IMR-90 (cell line): ENCODE measurements at regions not wholly inside any gene's neighbourhood (a gene's known extent, or its start where the extent isn't known, plus 50 kb on each side); places are given as distances from the start of the nearest gene placed in this dataset.

Source experiments
- ATAC-seq: fragments of 200-7000 bp; cut with Tn5 transposase; 2 replicates; pipeline ENCODE4 v1.9.1; 2020; ENCODE audit warnings: low read depth, mild to moderate bottlenecking, moderate library complexity
- BruUV-seq: library from RNA; stranded (reverse); fragments of 400-500 nt; replicated peaks from 2 replicates; lab custom pipeline; 2021; lab: Mats Ljungman, UMichigan
- CTCF ChIA-PET: fragments of 300-600 bp; formaldehyde crosslinking; extraction: SDS; loops from one replicate; lab custom pipeline; 2021; ENCODE audit warnings: antibody characterized with exemption; lab: Yijun Ruan, JAX
- POLR2A ChIA-PET: fragments of 300-600 bp; sonication (Branson Sonifier 250); formaldehyde crosslinking; loops from one replicate; lab custom pipeline; 2022; ENCODE audit warnings: antibody characterized with exemption; ENCODE audit not compliant: unreplicated experiment; lab: Charles Lee
- DNase-seq: peaks from one replicate; pipeline ENCODE4 v3.0.0; 2013
- H2AFZ ChIP-seq: replicated peaks from 2 replicates; pipeline ENCODE3; 2013; ENCODE audit warnings: low read length, mild to moderate bottlenecking; ENCODE audit not compliant: poor library complexity
- H2AK5ac ChIP-seq: 2 replicates; pipeline ENCODE4 v1.6.1; 2013; ENCODE audit warnings: low read depth, low read length, inconsistent platforms
- H2AK9ac ChIP-seq: replicated peaks from 2 replicates; pipeline ENCODE3; 2013; ENCODE audit warnings: mild to moderate bottlenecking, low read depth, low read length, moderate library complexity; ENCODE audit not compliant: poor library complexity
- H2BK120ac ChIP-seq: 2 replicates; pipeline ENCODE4 v1.6.1; 2013; ENCODE audit warnings: low read depth, low read length, inconsistent platforms
- H2BK15ac ChIP-seq: 3 replicates; pipeline ENCODE4 v1.6.1; 2013; ENCODE audit warnings: low read depth, low read length, inconsistent platforms
- H2BK20ac ChIP-seq: 2 replicates; pipeline ENCODE4 v1.6.1; 2013; ENCODE audit warnings: low read depth, mild to moderate bottlenecking, inconsistent platforms, low read length, moderate library complexity
- H2BK5ac ChIP-seq: 2 replicates; pipeline ENCODE4 v1.6.1; 2013; ENCODE audit warnings: mild to moderate bottlenecking, low read depth, low read length, inconsistent platforms; ENCODE audit not compliant: poor library complexity, severe bottlenecking
- H3K14ac ChIP-seq: replicated peaks from 2 replicates; pipeline ENCODE4 v1.6.1; 2013; ENCODE audit warnings: low read depth, low read length, inconsistent platforms
- H3K18ac ChIP-seq: 2 replicates; pipeline ENCODE4 v1.6.1; 2013; ENCODE audit warnings: low read depth, low read length, control low read depth
- H3K23ac ChIP-seq: 2 replicates; pipeline ENCODE4 v1.6.1; 2013; ENCODE audit warnings: low read depth, low read length, inconsistent platforms
- H3K27ac ChIP-seq: 2 replicates; pipeline ENCODE4 v1.5.1; 2013; ENCODE audit warnings: mild to moderate bottlenecking, control low read depth, low read length; ENCODE audit not compliant: insufficient read depth
- H3K27me3 ChIP-seq: 2 replicates; pipeline ENCODE4 v1.6.1; 2013; ENCODE audit warnings: low read length; ENCODE audit not compliant: control insufficient read depth, insufficient read depth
- H3K36me3 ChIP-seq: 2 replicates; pipeline ENCODE4 v1.6.1; 2013; ENCODE audit warnings: low read length, mixed read lengths; ENCODE audit not compliant: control insufficient read depth, insufficient read depth
- H3K4ac ChIP-seq: 2 replicates; pipeline ENCODE4 v1.6.1; 2013; ENCODE audit warnings: low read depth, low read length, inconsistent platforms
- H3K4me1 ChIP-seq: 2 replicates; pipeline ENCODE4 v1.6.1; 2013; ENCODE audit warnings: low read length, mixed read lengths; ENCODE audit not compliant: control insufficient read depth, insufficient read depth
- H3K4me2 ChIP-seq: 2 replicates; pipeline ENCODE4 v1.6.1; 2013; ENCODE audit warnings: low read depth, mild to moderate bottlenecking, control low read depth, low read length, moderate library complexity
- H3K4me3 ChIP-seq: 2 replicates; pipeline ENCODE4 v1.5.1; 2013; ENCODE audit warnings: low read depth, mild to moderate bottlenecking, control low read depth, low read length, moderate library complexity; ENCODE audit not compliant: insufficient read depth
- H3K56ac ChIP-seq: 2 replicates; pipeline ENCODE4 v1.6.1; 2013; ENCODE audit warnings: low read length, inconsistent platforms; ENCODE audit not compliant: insufficient read depth; ENCODE audit errors: extremely low read depth
- H3K79me1 ChIP-seq, 2 experiments: 2 replicates each; pipeline ENCODE4 v1.6.1; 2013; ENCODE audit warnings: low read length in 2 of 2, inconsistent platforms in 1 of 2, low read depth in 1 of 2
- H3K9ac ChIP-seq: 2 replicates; pipeline ENCODE4 v1.6.1; 2013; ENCODE audit warnings: low read depth, low read length, control low read depth
- H3K9me1 ChIP-seq: 2 replicates; pipeline ENCODE4 v1.6.1; 2013; ENCODE audit warnings: low read length, inconsistent platforms; ENCODE audit not compliant: insufficient read depth
- H3K9me3 ChIP-seq: 2 replicates; pipeline ENCODE4 v1.6.1; 2013; ENCODE audit warnings: low read length; ENCODE audit not compliant: control insufficient read depth, insufficient read depth
- H4K20me1 ChIP-seq: 2 replicates; pipeline ENCODE4 v1.6.1; 2013; ENCODE audit warnings: low read length, inconsistent platforms; ENCODE audit not compliant: insufficient read depth
- H4K5ac ChIP-seq: 2 replicates; pipeline ENCODE4 v1.6.1; 2013; ENCODE audit warnings: mild to moderate bottlenecking, low read depth, low read length, control low read depth
- H4K8ac ChIP-seq, 2 experiments: 2 replicates each; pipeline ENCODE4 v1.6.1; 2013; ENCODE audit warnings: low read depth in 2 of 2, low read length in 2 of 2, control low read depth in 1 of 2, inconsistent platforms in 1 of 2
- H4K91ac ChIP-seq: 2 replicates; pipeline ENCODE4 v1.6.1; 2013; ENCODE audit warnings: low read depth, low read length, inconsistent platforms; ENCODE audit not compliant: insufficient read depth
- BHLHE40 ChIP-seq: fragments of 150-350 bp; IDR thresholded peaks from 2 replicates; pipeline ENCODE4 v1.6.1; 2016; ENCODE audit warnings: mild to moderate bottlenecking, low read depth, low read length
- MAFK ChIP-seq: IDR thresholded peaks from 2 replicates; pipeline ENCODE4 v1.6.1; 2012; ENCODE audit warnings: low read depth, low read length, improper control_type of control experiment
- RFX5 ChIP-seq: IDR thresholded peaks from 2 replicates; pipeline ENCODE4 v1.8.0; 2012; ENCODE audit warnings: low read depth, mild to moderate bottlenecking, low read length, moderate library complexity
- WGBS, 2 experiments: methylation state at CpG; one replicate each; pipeline versions ENCODE4 v1.1.5 to v1.1.7; 2013; ENCODE audit warnings: missing lambda C conversion rate in 2 of 2; ENCODE audit not compliant: insufficient read length in 1 of 2; ENCODE audit errors: extremely low coverage in 2 of 2; 5-methylcytosine and 5-hydroxymethylcytosine counted together
- dilution Hi-C: fragments of 300-500 bp; cut with HindIII; formaldehyde crosslinking; loops from one replicate; pipeline ENCODE4 v1.14.3; 2018; ENCODE audit warnings: low sequenced_read_pairs; ENCODE audit not compliant: unreplicated experiment
- in situ Hi-C: fragments of 300-500 bp; cut with MboI; formaldehyde crosslinking; loops from 3 replicates; pipeline ENCODE4 v1.14.3; 2019; ENCODE audit warnings: low sequenced_read_pairs, inconsistent platforms, mixed read lengths
- intact Hi-C: fragments of 100-400 bp; cut with micrococcal nuclease; formaldehyde crosslinking; loops from 2 replicates; pipeline ENCODE4 v1.10.0; 2022

DNA sequence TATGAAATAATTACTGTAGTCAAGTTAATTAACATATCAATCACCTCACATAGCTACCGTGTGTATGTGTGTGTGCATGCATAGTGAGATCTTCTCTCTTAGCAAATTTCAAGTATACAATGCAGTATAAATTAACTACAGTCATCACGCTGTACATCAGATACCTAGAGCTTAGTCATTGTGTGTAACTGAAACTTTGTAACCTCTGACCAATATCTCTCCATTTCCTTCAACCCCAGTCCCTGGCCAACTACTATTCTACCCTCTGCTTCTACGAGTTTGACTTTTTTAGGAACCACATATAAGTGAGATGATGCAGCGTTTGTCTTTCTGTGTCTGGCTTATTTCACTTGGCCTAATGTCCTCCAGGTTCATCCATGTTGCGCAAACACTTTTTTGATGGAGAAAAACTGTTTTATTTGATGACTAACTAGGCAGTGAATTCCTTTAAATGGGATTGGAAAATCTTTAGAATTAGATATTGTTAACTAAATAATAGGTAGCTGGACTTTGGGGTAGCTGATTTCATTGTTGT lies 459.5 kb downstream of the DHX35 start:
- no TSS peak for BruUV-seq
- Histone ChIP-seq H2BK120ac (no peak overlapping the region), H3K4ac (no peak overlapping the region), H2AK9ac (no peak overlapping the region), H3K23ac (no peak overlapping the region), H3K27me3 (no peaks in the 10 kb centered on the region), H3K14ac (no peak overlapping the region), H3K4me2 (no peak overlapping the region), H3K9ac (no peak overlapping the region), H3K4me3 (no peak overlapping the region), H3K27ac (no peak overlapping the region), H3K56ac (no peak overlapping the region), H2BK15ac (no peak overlapping the region), H3K79me1 (no peaks in the 10 kb centered on the region), H3K9me3 (peaks cover 3% of the 10 kb centered on the region), H2AFZ (no peak overlapping the region), H4K20me1 (no peaks in the 10 kb centered on the region), H2BK5ac (no peak overlapping the region), H4K5ac (no peak overlapping the region), H3K9me1 (no peaks in the 10 kb centered on the region), H3K4me1 (no peaks in the 10 kb centered on the region), H2AK5ac (no peak overlapping the region), H4K91ac (no peak overlapping the region), H2BK20ac (no peak overlapping the region), H3K36me3 (no peaks in the 10 kb centered on the region), H4K8ac (no peak overlapping the region), H3K18ac (no peak overlapping the region)
- dilution Hi-C loops (no loop called here), intact Hi-C loops (no loop called here), in situ Hi-C loops (no loop called here)
- ChIA-PET POLR2A (no interaction called here), CTCF (no interaction called here)
- WGBS, 2 experiments = 80% methylated on average over 1 of the region's 5 CpGs; no CpG with 5 or more reads in 1 of the 2 experiments
- DNase-seq = no peak
- ATAC-seq = no peak
- TF ChIP-seq RFX5 (no peak), MAFK (no peak), BHLHE40 (no peak)
